ENCODE measurements at regions not wholly inside any gene's neighbourhood (a gene's known extent, or its start where the extent isn't known, plus 50 kb on each side); places are given as distances from the start of the nearest gene placed in this dataset.

DNA sequence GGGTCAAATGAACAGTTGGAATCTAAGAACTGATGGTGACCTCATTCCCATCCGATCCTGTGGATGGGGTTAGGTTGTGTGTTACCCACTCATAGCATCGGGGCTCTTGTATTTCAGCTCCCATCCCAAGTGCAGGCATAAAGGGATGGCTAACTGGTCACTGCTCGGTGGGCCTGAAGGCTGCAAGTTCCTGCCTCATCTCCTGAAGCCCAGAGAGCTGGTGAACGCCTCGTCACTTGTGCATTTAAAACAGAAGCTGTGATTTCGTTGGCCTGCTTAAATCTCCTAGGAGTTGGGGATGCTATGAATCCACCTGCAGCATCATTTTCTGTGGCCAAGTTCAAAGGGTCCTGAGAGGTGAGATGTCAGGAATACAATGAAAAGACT is 477.0 kb downstream of the TBC1D22A start:
- Histone ChIP-seq H3K4me2 (ENCODE audit: low read depth, low read length, poor library complexity, severe bottlenecking) (no peak overlapping the region), H3K27ac (ENCODE audit: low read depth, low read length) (no peak overlapping the region), H3K36me3 (ENCODE audit: low read length) (no peaks in the 10 kb centered on the region), H3K9me2 (replicated peaks; ENCODE audit: insufficient read depth, low read length) (peaks cover 5% of the 10 kb centered on the region; the same call in 1 of the 2 replicates), H3K9ac (ENCODE audit: low read length) (no peak overlapping the region), H3F3A (ENCODE audit: insufficient read depth) (no peaks in the 10 kb centered on the region), H3K79me2 (ENCODE audit: insufficient read depth, low read length) (no peaks in the 10 kb centered on the region), H3K4me3 (ENCODE audit: insufficient read depth, low read length, poor library complexity, severe bottlenecking) (no peak overlapping the region), H2AFZ (ENCODE audit: low read depth, low read length, severe bottlenecking) (no peak overlapping the region), H3K9me3 (ENCODE audit: insufficient read depth, low read length) (no peaks in the 10 kb centered on the region), H3K27me3 (ENCODE audit: low read length) (0 out of 2 replicates have a peak, but pooled peaks cover 7% of the 10 kb centered on the region), H4K20me1 (ENCODE audit: low read depth, low read length) (no peaks in the 10 kb centered on the region)
- TF ChIP-seq EZH2phosphoT487 (conservative IDR thresholded peaks at IDR 0.05; ENCODE audit: low read length) = no peak
- no peak for TF ChIP-seq CTCF (IDR thresholded peaks at IDR 0.05; ENCODE audit: insufficient read depth, low read length, poor library complexity, severe bottlenecking)

DNA sequence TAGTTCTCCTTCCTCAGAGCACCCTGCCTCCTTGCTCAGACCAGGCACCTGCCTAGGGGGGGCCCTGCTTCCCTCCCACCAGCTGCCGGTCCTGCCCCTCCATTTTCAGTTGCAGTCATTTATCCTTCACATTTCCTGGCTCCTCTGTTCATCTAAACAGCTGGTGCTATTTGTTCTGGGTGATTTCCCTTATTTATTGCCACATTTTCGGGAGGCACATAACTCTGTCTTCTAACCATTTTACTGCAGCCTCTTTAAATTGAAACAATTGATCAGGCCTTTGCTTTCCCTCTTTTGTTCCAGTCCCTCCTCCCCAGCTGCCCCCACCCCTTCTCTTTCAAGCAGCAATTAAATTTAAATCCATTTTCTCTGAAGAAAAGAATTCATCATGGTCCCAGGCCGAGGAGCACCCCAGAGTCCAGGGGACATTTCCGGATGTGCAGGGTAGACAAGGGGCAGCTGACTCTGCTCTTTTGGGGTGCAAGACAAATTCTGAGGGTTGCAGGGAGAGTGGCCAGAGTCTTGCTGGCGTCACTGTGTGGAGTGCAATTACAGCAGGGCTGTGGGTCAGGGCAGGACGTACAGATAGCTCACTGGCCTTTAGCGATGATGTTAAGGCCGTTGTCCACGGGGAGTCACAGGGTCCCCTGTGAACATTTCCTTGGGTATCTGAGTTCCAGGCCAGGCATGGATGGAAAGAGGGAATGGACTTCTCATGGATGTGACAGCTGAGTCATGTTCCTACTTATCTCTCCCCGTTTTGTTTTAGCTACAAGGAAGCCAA is 476.4 kb downstream of the TBC1D22A start:
- Histone ChIP-seq H3K79me2 (ENCODE audit: insufficient read depth, low read length) (no peaks in the 10 kb centered on the region), H3F3A (ENCODE audit: insufficient read depth) (no peaks in the 10 kb centered on the region), H3K36me3 (ENCODE audit: low read length) (no peaks in the 10 kb centered on the region), H3K27ac (ENCODE audit: low read depth, low read length) (no peak overlapping the region), H3K9me2 (replicated peaks; ENCODE audit: insufficient read depth, low read length) (peaks cover 5% of the 10 kb centered on the region; the same call in 1 of the 2 replicates), H2AFZ (ENCODE audit: low read depth, low read length, severe bottlenecking) (no peak overlapping the region), H3K4me3 (ENCODE audit: insufficient read depth, low read length, poor library complexity, severe bottlenecking) (no peak overlapping the region), H3K9me3 (ENCODE audit: insufficient read depth, low read length) (peaks cover 1% of the 10 kb centered on the region; the same call in 1 of the 2 replicates), H3K27me3 (ENCODE audit: low read length) (0 out of 2 replicates have a peak, but pooled peaks cover 4% of the 10 kb centered on the region), H3K4me2 (ENCODE audit: low read depth, low read length, poor library complexity, severe bottlenecking) (no peak overlapping the region), H4K20me1 (ENCODE audit: low read depth, low read length) (no peaks in the 10 kb centered on the region), H3K9ac (ENCODE audit: low read length) (no peak overlapping the region)
- TF ChIP-seq EZH2phosphoT487 (conservative IDR thresholded peaks at IDR 0.05; ENCODE audit: low read length) (no peak), CTCF (IDR thresholded peaks at IDR 0.05; ENCODE audit: insufficient read depth, low read length, poor library complexity, severe bottlenecking) (no peak)

DNA sequence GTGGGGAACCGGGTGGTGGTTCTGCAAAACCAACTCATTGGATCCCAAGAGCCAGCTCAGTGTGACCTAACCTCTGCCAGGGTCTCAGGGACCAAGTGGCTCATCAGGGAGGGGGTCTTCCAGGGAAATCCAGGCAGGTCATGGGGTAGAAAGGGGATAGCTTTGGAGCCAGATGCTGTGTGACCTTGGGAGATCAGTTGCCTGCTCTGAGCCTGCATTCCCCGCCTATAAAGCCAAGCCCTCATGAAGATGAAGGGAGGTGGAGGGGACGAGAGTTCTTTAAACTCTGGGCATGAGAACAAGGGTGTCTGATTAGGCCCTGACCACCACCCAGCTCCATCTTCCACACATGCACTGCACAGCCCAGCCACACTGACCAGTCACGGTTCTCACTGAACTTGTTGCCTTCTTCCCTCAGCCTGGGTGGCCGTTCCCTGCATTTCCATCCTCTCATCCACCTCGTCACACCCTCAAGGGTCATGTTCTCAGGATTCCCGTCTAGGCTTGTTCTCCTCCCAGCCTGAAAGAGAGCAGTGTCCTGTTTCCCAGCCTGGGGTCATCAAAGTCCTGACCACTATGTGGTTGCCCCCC is 475.5 kb downstream of the TBC1D22A start:
- H3F3A ChIP-seq (ENCODE audit: insufficient read depth) = no peaks in the 10 kb centered on the region
- no peak overlapping the region for H3K27ac ChIP-seq (ENCODE audit: low read depth, low read length)
- no peaks in the 10 kb centered on the region for H4K20me1 ChIP-seq (ENCODE audit: low read depth, low read length)
- H3K9me3 ChIP-seq (ENCODE audit: insufficient read depth, low read length) = peaks cover 10% of the 10 kb centered on the region; the same call in 1 of the 2 replicates
- no peak overlapping the region for H3K4me2 ChIP-seq (ENCODE audit: low read depth, low read length, poor library complexity, severe bottlenecking)
- 0 out of 2 replicates have a peak, but pooled peaks cover 3% of the 10 kb centered on the region for H3K27me3 ChIP-seq (ENCODE audit: low read length)
- no peaks in the 10 kb centered on the region for H3K36me3 ChIP-seq (ENCODE audit: low read length)
- peaks cover 5% of the 10 kb centered on the region; the same call in 1 of the 2 replicates for H3K9me2 ChIP-seq (replicated peaks; ENCODE audit: insufficient read depth, low read length)
- no peaks in the 10 kb centered on the region for H3K79me2 ChIP-seq (ENCODE audit: insufficient read depth, low read length)
- no peak overlapping the region for H3K9ac ChIP-seq (ENCODE audit: low read length)
- TF ChIP-seq CTCF (IDR thresholded peaks at IDR 0.05; ENCODE audit: insufficient read depth, low read length, poor library complexity, severe bottlenecking) = no peak
- no peak for TF ChIP-seq EZH2phosphoT487 (conservative IDR thresholded peaks at IDR 0.05; ENCODE audit: low read length)
- no peak overlapping the region for H3K4me3 ChIP-seq (ENCODE audit: insufficient read depth, low read length, poor library complexity, severe bottlenecking)
- no peak overlapping the region for H2AFZ ChIP-seq (ENCODE audit: low read depth, low read length, severe bottlenecking)
